A673 (cell line): ENCODE measurements at regions not wholly inside any gene's neighbourhood (a gene's known extent, or its start where the extent isn't known, plus 50 kb on each side); places are given as distances from the start of the nearest gene placed in this dataset.

ENCODE experiments used
- CTCF ChIP-seq: fragments of 300-800, 200-600 bp; sonication (generic); conservative IDR thresholded peaks from 2 replicates; pipeline ENCODE4 v1.5.1; 2017; ENCODE audit warnings: low read depth, mild to moderate bottlenecking, antibody characterized with exemption, low read length, moderate library complexity, mixed read lengths
- EZH2 ChIP-seq: fragments of 200-600 bp; sonication (generic); IDR thresholded peaks from 2 replicates; pipeline ENCODE4 v1.6.1; 2017; ENCODE audit warnings: borderline replicate concordance, low read depth, mild to moderate bottlenecking, mixed read lengths, antibody characterized with exemption, low read length; ENCODE audit not compliant: poor library complexity, severe bottlenecking

- peak; percentile 72 for TF ChIP-seq CTCF
- TF ChIP-seq EZH2, result no peak
Observed at GRCh38 chr2:206392118-206392517, 51.2 kb upstream of the ADAM23 start.
